H9 (cell line): ENCODE measurements at regions not wholly inside any gene's neighbourhood (a gene's known extent, or its start where the extent isn't known, plus 50 kb on each side); places are given as distances from the start of the nearest gene placed in this dataset.

Experiments
- DNase-seq: peaks from one replicate; pipeline ENCODE4 v3.0.0-alpha.2; 2017
- H2AFZ ChIP-seq: one replicate; pipeline ENCODE4 v1.6.1; 2013; ENCODE audit warnings: mild to moderate bottlenecking, low read length, control low read depth, moderate library complexity
- H2AK5ac ChIP-seq: 2 replicates; pipeline ENCODE4 v1.6.1; 2013; ENCODE audit warnings: low read length, control low read depth, mixed read lengths; ENCODE audit not compliant: insufficient read length
- H2BK120ac ChIP-seq: one replicate; pipeline ENCODE4 v1.6.1; 2013; ENCODE audit warnings: low read depth, mild to moderate bottlenecking, low read length, control low read depth, inconsistent platforms; ENCODE audit not compliant: poor library complexity, severe bottlenecking
- H2BK12ac ChIP-seq: 2 replicates; pipeline ENCODE4 v1.6.1; 2013; ENCODE audit warnings: low read length, control low read depth, mixed read lengths, low read depth; ENCODE audit not compliant: insufficient read length
- H2BK15ac ChIP-seq: 2 replicates; pipeline ENCODE4 v1.6.1; 2013; ENCODE audit warnings: low read depth, low read length, control low read depth
- H2BK20ac ChIP-seq: one replicate; pipeline ENCODE4 v1.6.1; 2013; ENCODE audit warnings: low read depth, mild to moderate bottlenecking, low read length, control low read depth, inconsistent platforms; ENCODE audit not compliant: poor library complexity, severe bottlenecking
- H2BK5ac ChIP-seq: 2 replicates; pipeline ENCODE4 v1.6.1; 2013; ENCODE audit warnings: low read length, control low read depth, mixed read lengths; ENCODE audit not compliant: insufficient read length
- H3K14ac ChIP-seq: 2 replicates; pipeline ENCODE4 v1.6.1; 2013; ENCODE audit warnings: low read length, control low read depth; ENCODE audit not compliant: insufficient read depth
- H3K18ac ChIP-seq: 2 replicates; pipeline ENCODE4 v1.6.1; 2013; ENCODE audit warnings: low read depth, mild to moderate bottlenecking, mixed read lengths, low read length, control low read depth; ENCODE audit not compliant: insufficient read length
- H3K23ac ChIP-seq: 2 replicates; pipeline ENCODE4 v1.6.1; 2013; ENCODE audit warnings: low read length, control low read depth, mixed read lengths, low read depth; ENCODE audit not compliant: insufficient read length
- H3K23me2 ChIP-seq: 2 replicates; pipeline ENCODE4 v1.6.1; 2013; ENCODE audit warnings: low read depth, mild to moderate bottlenecking, mixed read lengths, low read length, control low read depth; ENCODE audit not compliant: insufficient read length, poor library complexity, severe bottlenecking
- H3K27ac ChIP-seq: 2 replicates; pipeline ENCODE4 v1.5.1; 2013; ENCODE audit warnings: low read length, control low read depth, mixed read lengths, low read depth; ENCODE audit not compliant: insufficient read length
- H3K27me3 ChIP-seq: 2 replicates; pipeline ENCODE4 v1.6.1; 2013; ENCODE audit warnings: low read length, control low read depth, inconsistent platforms; ENCODE audit not compliant: insufficient read depth
- H3K4ac ChIP-seq: 2 replicates; pipeline ENCODE4 v1.6.1; 2013; ENCODE audit warnings: low read depth, mild to moderate bottlenecking, control low read depth, inconsistent platforms, low read length, moderate library complexity
- H3K4me1 ChIP-seq: 2 replicates; pipeline ENCODE4 v1.6.1; 2013; ENCODE audit warnings: low read length, control low read depth, inconsistent platforms; ENCODE audit not compliant: insufficient read depth
- H3K4me2 ChIP-seq: 2 replicates; pipeline ENCODE4 v1.6.1; 2013; ENCODE audit warnings: low read length, control low read depth, mixed read lengths; ENCODE audit not compliant: insufficient read length, insufficient read depth
- H3K56ac ChIP-seq: 2 replicates; pipeline ENCODE4 v1.6.1; 2013; ENCODE audit warnings: low read depth, mild to moderate bottlenecking, mixed read lengths, low read length, control low read depth; ENCODE audit not compliant: insufficient read length
- H3K79me1 ChIP-seq: 2 replicates; pipeline ENCODE4 v1.6.1; 2013; ENCODE audit warnings: low read depth, mild to moderate bottlenecking, moderate library complexity, low read length, control low read depth, inconsistent platforms; ENCODE audit not compliant: insufficient read depth, poor library complexity, severe bottlenecking
- H3K79me2 ChIP-seq: 2 replicates; pipeline ENCODE4 v1.6.1; 2013; ENCODE audit warnings: low read length, control low read depth, inconsistent platforms; ENCODE audit not compliant: insufficient read depth
- H3K9ac ChIP-seq: 2 replicates; pipeline ENCODE4 v1.6.1; 2013; ENCODE audit warnings: low read length, control low read depth, mixed read lengths; ENCODE audit not compliant: insufficient read length; ENCODE audit errors: extremely low read depth
- H3K9me3 ChIP-seq: one replicate; pipeline ENCODE4 v1.6.1; 2013; ENCODE audit warnings: low read depth, low read length, inconsistent platforms; ENCODE audit not compliant: control insufficient read depth
- H3T11ph ChIP-seq: one replicate; pipeline ENCODE4 v1.6.1; 2013; ENCODE audit warnings: mild to moderate bottlenecking, low read length, control low read depth, inconsistent platforms
- H4K20me1 ChIP-seq: one replicate; pipeline ENCODE4 v1.6.1; 2013; ENCODE audit not compliant: control insufficient read depth, insufficient read length, insufficient read depth
- H4K5ac ChIP-seq: 2 replicates; pipeline ENCODE4 v1.6.1; 2013; ENCODE audit warnings: low read depth, mild to moderate bottlenecking, mixed read lengths, low read length, control low read depth; ENCODE audit not compliant: insufficient read length
- H4K8ac ChIP-seq: replicated peaks from 2 replicates; pipeline ENCODE4 v1.6.1; 2013; ENCODE audit warnings: low read length, control low read depth, mixed read lengths, low read depth; ENCODE audit not compliant: insufficient read length
- H4K91ac ChIP-seq: 2 replicates; pipeline ENCODE4 v1.6.1; 2013; ENCODE audit warnings: low read depth, mild to moderate bottlenecking, moderate library complexity, mixed read lengths, low read length, control low read depth; ENCODE audit not compliant: insufficient read length
- H3K27ac Mint-ChIP-seq, 3 experiments: 2 replicates in 2 of 3; 3 replicates in 1 of 3; pipeline ENCODE4 v1.8.0; 2020 to 2021; ENCODE audit warnings: mixed read lengths in 3 of 3, mild to moderate bottlenecking in 1 of 3, moderate library complexity in 1 of 3
- H3K27me3 Mint-ChIP-seq: 2 replicates; pipeline ENCODE4 v1.8.0; 2021; ENCODE audit warnings: low read depth, mild to moderate bottlenecking, moderate library complexity, mixed read lengths
- H3K36me3 Mint-ChIP-seq, 3 experiments: 2 replicates in 2 of 3; 3 replicates in 1 of 3; pipeline ENCODE4 v1.8.0; 2020 to 2021; ENCODE audit warnings: low read depth in 3 of 3, mixed read lengths in 3 of 3; ENCODE audit not compliant: insufficient read depth in 1 of 3
- H3K4me1 Mint-ChIP-seq, 2 experiments: 2 replicates each; pipeline ENCODE4 v1.8.0; 2020; ENCODE audit warnings: mixed read lengths in 2 of 2
- H3K4me3 Mint-ChIP-seq, 2 experiments: 2 replicates in 1 of 2; 3 replicates in 1 of 2; pipeline ENCODE4 v1.8.0; 2020 to 2021; ENCODE audit warnings: mild to moderate bottlenecking in 2 of 2, mixed read lengths in 2 of 2, moderate library complexity in 1 of 2
- H3K9me3 Mint-ChIP-seq, 2 experiments: 2 replicates in 1 of 2; 3 replicates in 1 of 2; pipeline ENCODE4 v1.8.0; 2020; ENCODE audit warnings: mild to moderate bottlenecking in 2 of 2, mixed read lengths in 2 of 2, moderate library complexity in 1 of 2
- WGBS: extraction: QIAGEN DNeasy Blood & Tissue Kit; methylation state at CpG from one replicate; pipeline ENCODE4 v1.1.7; 2013; ENCODE audit warnings: missing lambda C conversion rate, low lambda C conversion rate, mixed read lengths; ENCODE audit not compliant: insufficient read length; ENCODE audit errors: extremely low coverage; 5-methylcytosine and 5-hydroxymethylcytosine counted together
- TF ChIP-seq, protein P1 (sequence below): fragments of 200-600 bp; sonication (generic); conservative IDR thresholded peaks from 3 replicates; pipeline ENCODE4 v1.8.0; 2021; ENCODE audit warnings: antibody characterized with exemption, mild to moderate bottlenecking

DNA sequence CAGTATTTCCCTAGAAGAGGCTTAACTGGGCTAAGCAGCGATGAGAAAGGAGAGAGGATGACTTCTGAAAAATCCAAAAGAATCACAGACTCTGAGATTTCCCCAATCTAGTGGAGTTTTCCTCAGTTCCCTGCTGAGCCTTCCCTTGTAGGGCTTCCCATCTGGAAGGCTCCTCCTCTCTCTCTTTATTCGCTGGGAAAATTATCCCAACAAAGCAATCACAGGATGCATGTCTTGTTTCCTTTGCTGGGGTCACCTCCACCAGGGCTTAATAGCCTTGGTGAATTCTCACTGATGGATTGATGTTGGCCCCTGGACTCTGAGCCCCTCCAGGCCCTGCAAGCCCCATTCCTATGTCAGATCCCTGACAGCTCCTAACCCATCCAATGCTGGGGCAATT, 69.8 kb upstream of the MAFB start:
- H4K20me1 ChIP-seq = no peaks in the 10 kb centered on the region
- H2BK120ac ChIP-seq = no peak overlapping the region
- H3K9me3 ChIP-seq = no peaks in the 10 kb centered on the region
- no peak overlapping the region for H2BK12ac ChIP-seq
- TF ChIP-seq, protein P1, sequence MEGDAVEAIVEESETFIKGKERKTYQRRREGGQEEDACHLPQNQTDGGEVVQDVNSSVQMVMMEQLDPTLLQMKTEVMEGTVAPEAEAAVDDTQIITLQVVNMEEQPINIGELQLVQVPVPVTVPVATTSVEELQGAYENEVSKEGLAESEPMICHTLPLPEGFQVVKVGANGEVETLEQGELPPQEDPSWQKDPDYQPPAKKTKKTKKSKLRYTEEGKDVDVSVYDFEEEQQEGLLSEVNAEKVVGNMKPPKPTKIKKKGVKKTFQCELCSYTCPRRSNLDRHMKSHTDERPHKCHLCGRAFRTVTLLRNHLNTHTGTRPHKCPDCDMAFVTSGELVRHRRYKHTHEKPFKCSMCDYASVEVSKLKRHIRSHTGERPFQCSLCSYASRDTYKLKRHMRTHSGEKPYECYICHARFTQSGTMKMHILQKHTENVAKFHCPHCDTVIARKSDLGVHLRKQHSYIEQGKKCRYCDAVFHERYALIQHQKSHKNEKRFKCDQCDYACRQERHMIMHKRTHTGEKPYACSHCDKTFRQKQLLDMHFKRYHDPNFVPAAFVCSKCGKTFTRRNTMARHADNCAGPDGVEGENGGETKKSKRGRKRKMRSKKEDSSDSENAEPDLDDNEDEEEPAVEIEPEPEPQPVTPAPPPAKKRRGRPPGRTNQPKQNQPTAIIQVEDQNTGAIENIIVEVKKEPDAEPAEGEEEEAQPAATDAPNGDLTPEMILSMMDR = no peak
- Mint-ChIP-seq H3K9me3 (no peaks in the 10 kb centered on the region), H3K4me3 (no peak overlapping the region), H3K36me3 (no peaks in the 10 kb centered on the region), H3K27ac (no peak overlapping the region), H3K27me3 (no peaks in the 10 kb centered on the region; the same call in 1 of the 2 replicates), H3K4me1 (peaks cover 11 to 16% of the 10 kb centered on the region in 2 experiments)
- H3K9ac ChIP-seq = no peak overlapping the region
- no peaks in the 10 kb centered on the region for H3K79me1 ChIP-seq
- no peak overlapping the region for H2BK20ac ChIP-seq
- H3K56ac ChIP-seq = no peak overlapping the region
- H4K8ac ChIP-seq = no peak overlapping the region
- H2AK5ac ChIP-seq = no peak overlapping the region
- H3K4ac ChIP-seq = no peak overlapping the region
- H3K18ac ChIP-seq = no peak overlapping the region
- no peak overlapping the region for H3K27ac ChIP-seq
- H3K23ac ChIP-seq = no peak overlapping the region
- no peak overlapping the region for H2BK15ac ChIP-seq
- no peak overlapping the region for H2BK5ac ChIP-seq
- no peaks in the 10 kb centered on the region for H3K23me2 ChIP-seq
- H3K4me2 ChIP-seq = no peak overlapping the region
- no peak overlapping the region for H4K5ac ChIP-seq
- no peak overlapping the region for H4K91ac ChIP-seq
- H2AFZ ChIP-seq = no peak overlapping the region
- no CpG with 5 or more reads among the region's 2 CpGs for WGBS
- H3K79me2 ChIP-seq = no peaks in the 10 kb centered on the region
- DNase-seq = no peak
- H3K14ac ChIP-seq = no peak overlapping the region
- no peak overlapping the region for H3T11ph ChIP-seq
- H3K4me1 ChIP-seq = peaks cover 4% of the 10 kb centered on the region
- no peaks in the 10 kb centered on the region for H3K27me3 ChIP-seq
